Stromal cell of bone marrow (primary cell): ENCODE measurements at regions not wholly inside any gene's neighbourhood (a gene's known extent, or its start where the extent isn't known, plus 50 kb on each side); places are given as distances from the start of the nearest gene placed in this dataset.
A peak's percentile ranks its signal among the peaks of the same experiment; 100 is the strongest.
"Not testable (repeated sequence)": the region's sequence is repeated elsewhere in the genome, so short reads cannot be mapped to it uniquely, and the experiment has no call there.

Experiments
- DNase-seq: peaks from one replicate; pipeline ENCODE4 v3.0.0-alpha.2; 2012; ENCODE audit warnings: low read depth

DNA sequence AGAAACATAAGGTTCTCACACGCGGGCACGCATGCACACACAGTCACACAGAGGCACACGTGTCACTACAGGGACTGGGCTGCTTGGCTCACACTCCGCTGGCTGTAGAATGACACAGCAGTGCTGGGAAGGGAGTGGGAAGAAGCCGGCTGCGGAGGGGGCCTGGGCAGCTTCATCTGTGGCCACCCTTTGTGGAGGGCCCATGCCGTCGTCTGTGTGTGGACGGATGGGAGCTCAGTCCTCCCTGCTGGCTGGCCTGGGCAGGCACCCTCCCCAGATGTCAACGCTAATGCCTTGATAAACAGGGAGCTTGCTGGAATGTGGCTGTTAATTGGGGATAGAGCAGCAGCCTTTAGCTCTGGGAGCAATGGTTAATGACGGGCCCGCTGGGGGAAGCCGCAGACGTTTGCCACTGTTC is 621.1 kb downstream of the BCOR start:
- no peak for DNase-seq

DNA sequence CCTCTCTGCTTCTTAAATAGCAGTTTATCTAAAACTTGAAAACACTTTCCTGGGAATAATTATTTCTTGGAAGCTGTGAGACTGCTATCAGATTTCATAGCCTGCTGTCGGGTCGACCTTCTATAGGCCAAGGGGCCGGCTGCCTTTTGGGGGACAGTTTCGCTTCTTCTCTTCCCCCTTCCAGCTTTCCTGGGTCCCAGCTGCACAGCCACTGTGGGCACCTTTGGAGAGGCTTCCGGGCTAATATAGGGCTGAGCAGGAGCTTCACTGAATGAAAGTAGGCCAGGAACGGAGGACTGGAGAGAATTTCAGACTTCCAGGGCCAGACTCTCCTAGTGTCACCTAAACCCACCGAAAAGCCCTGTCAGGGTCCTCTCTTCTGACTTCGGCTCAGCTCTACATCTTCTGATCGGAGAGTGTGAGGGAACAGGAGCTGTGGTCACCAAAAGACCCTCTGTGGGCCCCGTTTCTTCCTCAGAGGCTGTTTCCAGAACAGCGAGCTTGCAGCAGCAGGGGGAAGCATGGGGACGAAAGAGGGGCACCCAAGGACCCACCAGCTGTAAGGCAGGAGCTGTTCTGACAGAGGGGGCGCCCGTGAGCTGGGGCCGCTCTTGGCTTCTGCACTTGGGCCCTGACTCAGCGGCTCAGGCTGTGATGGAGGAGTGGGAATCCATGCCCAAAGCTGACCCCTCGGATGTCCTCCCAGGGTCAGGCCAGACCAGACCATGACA is 620.6 kb downstream of the BCOR start:
- no peak for DNase-seq

DNA sequence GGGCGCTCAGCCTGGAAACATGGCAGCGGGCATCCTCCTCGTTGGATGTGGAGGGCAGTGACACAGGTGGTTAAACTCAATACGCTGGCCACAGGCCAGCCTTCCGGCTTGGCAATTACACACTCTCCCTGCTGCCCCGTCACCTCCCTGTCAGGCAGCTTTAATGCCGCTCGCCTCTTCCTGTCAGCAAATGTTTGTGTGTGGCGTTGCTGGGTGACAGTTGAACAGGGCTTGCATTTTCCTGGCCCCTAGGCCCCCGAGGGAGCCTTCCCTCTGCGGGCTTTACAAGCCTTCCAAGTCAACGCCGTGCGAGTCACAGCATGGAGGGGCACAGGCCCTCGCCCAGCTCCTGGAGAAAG is 620.0 kb downstream of the BCOR start:
- peak; percentile 3 for DNase-seq

DNA sequence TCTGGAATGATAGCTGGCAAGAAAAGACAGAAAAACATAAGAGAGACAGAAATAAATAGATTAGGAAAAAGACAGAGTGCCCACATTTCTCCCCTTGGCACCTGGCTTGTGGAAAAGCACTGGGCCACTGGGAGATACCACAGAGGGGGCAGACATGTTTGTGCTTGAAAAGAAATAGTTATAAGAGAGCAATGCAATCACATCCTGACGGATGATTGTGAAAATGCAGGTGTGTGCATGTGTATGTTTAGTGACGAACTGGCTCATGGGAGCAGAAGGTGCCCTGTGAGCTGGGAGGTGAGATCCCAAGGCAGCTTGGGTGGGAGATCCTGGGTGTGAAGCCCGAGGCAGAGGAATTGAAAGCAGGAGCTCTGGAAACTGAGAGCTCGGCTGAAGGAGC is 617.9 kb downstream of the BCOR start:
- DNase-seq = no peak

DNA sequence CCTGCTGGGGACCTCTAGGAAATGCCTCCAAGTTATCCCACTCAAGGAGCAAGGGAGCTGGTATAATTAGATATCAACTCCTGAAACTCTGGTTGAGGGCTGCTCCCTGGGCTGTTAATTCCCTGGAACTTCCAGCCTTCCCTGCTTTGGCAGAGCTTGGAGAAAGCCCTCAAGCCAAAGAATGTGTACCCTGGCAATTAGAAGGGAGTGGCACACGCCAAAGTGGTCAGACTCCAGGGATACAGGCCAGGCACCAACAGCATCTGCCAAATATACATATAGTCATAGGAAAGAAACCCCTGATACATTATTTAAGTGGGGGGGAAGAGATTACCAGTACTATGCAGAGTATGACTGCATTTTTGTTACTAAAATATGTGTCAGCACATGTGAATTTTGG is 616.8 kb downstream of the BCOR start:
- DNase-seq = no peak

DNA sequence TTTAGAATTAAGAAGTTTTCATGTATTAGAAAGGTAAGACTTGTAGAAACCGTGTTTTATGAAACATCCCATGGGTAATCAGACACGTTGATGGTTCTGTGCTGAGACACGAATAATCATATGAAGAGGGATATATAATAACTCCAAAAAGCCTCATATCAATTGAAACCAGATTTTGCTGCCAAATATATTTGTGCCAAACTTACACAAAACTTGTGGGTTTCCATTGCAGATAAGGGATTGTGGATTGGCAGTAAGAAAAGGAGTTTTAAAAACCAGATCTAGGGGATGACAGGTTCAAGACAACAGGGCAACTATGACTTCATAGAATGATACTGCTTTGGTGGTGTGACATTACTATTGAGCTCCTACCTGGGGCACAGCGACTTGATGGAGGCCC is 616.1 kb downstream of the BCOR start:
- DNase-seq = no peak

DNA sequence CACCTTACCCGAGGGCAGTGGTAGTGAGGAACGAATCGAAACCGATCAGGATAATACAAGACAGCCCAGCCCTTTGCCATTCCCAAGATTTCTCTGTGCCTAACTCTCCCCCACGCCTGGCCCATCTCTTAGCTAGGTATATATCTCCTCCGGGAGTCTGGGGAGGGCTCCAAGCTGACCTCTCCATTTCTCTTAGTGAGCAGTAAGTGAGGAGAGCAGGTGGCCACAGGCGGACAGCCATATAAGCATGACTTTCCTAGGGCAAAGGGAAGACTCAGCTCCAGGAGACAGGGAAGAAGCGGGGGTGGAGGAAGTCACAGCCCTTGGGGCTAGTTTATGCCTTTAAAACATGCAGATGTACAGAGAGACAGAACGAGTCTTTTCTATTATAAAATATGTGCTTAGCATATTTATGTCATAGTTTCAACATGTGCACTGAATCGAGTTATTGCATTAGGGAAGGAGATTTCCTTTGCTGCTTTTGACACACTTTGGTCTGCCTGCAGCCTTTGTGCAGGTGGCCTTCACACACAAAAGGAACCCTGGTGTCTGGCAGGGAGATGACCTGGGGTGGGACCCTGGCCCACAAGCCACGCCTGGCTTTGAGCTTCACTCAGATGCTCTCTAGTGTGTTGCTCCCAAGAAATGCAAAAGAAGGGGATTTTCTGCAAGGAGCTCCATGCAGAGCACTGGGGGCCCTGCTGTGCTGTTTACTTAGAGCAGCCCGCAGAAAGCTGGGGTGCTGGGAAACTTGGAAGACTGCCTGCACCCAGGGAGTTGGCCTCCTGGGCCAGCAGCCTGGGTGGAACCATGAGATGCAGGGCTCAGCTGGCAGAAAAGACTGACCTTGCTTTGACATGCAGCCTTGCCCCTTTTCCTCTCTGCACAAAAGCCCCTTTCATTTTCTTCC is 613.3 kb downstream of the BCOR start:
- no peak for DNase-seq

DNA sequence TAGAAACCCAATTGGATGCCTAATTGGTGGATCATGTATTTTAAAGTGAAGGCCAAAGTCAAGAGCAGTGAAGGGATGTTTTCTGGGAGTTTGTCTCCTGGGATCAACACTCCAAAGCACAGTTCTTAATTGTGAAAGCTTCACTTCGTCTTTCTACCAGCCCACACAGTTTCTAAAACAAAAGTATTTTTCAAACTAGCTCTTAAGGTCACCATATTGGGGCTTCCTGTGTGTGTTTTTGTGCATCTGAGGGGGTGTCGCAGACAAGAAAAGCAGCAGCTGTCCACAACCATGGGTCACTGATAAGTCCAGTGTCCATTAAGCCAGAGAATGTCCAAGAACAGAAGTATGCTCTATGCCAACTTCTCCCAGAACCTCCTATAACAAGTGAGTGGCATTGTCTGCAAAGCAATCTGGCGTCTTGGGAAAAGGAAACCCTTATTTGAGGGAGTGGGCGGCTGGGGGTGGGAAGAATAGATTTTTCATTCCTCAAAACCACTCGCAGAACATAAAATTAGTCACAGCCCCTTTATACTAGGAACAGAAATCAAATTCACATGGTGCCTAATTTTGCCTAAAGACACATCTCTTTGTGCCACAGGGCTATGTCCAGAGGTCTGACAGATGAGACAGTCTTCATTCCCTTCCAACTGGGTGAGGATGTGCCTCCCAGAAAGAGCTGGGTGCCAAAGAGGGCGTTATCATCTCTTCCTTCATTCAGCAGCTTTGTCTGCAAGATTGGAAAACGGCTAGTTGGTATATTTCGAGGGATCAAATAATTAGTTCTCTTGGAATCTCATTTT is 610.4 kb downstream of the BCOR start:
- DNase-seq = no peak

DNA sequence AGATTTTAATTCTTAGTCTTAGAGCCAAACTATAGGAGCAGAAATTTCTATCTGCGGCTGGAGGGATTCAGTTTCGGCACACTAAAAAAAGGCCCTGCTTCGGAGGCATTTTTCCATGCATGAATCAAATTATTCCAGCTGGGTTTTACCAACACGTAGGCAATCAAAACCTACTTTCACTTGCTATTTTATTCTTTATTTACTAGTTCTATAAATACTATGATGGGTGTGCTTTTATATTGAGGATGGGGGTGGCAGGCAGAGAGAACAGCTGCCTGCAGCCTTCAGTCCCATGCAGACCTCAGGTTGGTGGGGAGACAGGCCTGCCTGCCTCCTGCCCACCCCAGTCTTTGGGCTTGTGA is 609.8 kb downstream of the BCOR start:
- no peak for DNase-seq

DNA sequence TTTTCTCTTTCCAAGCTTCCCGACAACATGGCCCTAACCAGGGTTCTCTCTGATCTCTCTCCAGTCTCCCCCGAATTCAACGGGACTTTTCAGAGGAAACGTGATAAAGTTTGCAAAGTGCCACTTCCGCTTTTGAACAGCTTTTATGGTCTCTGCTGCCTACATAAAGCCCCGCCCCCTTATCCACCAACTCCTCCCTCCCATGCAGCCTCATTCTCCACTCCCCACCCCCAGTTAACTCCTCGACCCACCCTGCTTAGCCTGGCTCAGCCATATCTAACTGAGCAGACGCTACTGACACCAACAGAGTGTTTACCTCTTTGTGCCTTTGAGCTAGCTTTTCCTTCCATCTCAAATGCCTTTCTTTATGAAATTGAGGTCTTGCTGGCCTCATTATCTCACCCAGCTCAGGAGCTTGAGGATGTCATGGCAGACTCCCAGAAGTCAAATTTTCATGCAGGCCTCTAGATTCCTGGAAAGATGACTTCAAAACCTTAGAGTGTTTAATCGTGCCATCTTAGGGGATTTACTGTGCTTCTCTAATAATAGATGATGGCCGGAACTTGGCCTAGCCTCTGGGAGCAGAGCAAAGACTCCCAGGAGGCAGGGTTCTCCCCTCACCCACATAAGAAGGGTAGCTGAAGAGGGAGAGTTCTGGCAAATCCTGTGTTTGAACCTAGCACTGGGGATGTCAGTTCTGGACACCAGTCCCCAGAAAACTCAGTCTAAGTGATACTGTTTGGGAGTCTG is 606.0 kb downstream of the BCOR start:
- DNase-seq = no peak

DNA sequence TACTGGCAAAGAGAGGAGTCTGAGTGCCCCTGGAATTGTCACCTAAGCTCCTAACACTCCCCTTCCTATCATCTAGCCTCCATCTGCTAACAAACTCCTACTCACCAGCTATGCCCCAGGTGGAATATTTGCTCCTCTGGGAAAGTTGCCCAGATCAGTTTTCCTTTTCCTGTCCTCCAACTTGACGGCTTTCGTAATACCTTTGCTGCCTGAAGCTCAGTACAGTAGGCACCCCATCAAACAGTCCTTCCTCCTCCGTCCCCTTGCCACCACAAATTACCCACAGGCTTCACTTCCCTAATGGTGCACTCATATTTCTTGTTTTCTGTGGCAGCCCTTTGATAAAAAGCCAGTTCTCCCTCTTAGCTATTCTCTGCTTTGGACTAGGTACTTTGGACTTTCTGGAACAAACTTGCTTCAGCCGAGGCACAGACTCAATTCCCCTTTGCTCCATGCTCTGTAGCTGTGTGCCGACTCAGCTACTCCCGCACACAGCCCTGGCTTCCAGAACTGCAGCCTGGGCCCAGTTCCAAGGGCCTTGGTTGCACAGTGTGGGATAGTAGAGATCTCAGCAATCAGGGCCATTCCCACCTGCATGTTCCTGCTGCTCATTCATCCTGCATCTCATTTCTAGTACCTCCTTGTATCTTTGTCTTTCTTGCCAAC is 605.1 kb downstream of the BCOR start:
- DNase-seq = no peak

DNA sequence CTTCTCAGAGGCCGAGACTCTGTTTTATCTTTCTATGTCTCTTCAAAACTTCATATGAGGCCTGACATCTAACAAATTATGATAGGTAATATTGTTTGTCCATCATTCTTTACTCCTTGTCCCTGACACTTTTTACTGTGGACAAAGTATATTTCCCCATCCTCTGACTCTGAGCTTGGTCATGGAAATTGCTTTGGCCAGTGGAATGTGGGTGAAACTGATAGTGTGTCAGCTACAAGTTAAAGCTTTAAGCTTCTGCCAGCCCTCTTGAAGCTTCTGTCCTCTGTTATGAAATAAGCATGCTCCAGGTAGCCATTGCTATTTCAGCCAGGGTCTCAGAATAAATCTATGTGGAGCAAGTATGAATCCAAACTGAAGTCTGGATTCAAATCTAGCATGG is 604.6 kb downstream of the BCOR start:
- no peak for DNase-seq

DNA sequence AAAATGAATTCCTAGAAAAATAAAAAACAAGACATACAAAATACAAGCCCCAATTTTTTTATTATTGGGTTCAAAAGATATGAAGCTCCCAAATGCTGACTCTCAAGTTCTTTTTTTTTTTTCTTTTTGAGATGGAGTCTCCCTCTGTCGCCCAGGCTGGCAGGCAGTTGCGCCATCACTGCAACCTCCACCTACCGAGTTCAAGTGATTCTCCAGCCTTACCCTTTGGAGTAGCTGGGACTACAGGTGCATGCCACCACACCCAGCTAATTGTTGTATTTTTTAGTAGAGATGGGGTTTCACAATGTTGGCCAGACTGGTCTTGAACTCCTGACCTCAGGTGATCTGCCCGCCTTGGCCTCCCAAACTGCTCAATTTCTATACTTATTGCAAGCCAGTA is 600.6 kb downstream of the BCOR start:
- DNase-seq = not testable (repeated sequence)

DNA sequence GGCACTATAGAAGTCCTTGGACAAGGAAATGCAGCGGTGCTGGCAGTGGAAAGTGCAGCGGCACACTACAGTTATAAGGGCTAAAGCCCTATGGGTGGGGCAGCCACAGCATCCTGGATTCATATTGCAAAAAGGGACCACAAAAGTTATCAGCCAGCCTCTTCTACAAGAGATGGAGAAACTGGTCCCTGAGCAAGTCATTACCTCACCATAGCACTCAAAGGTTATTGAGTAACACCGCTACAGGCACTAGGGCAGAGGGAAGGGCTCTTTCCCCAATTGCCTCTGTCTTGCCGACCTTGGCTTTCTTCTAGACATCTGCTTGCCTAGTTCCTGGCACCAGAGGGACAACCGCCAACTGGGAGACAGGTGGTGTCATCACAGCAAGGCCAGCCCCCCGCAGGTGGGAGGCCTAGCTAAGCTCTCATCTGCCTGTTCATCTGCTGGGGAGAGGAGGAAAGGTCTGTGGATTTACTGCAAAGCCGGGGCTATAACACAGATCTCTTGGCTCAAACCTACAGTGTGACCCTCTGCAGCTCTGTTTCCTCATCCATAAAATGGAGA is 600.0 kb downstream of the BCOR start:
- DNase-seq = no peak

DNA sequence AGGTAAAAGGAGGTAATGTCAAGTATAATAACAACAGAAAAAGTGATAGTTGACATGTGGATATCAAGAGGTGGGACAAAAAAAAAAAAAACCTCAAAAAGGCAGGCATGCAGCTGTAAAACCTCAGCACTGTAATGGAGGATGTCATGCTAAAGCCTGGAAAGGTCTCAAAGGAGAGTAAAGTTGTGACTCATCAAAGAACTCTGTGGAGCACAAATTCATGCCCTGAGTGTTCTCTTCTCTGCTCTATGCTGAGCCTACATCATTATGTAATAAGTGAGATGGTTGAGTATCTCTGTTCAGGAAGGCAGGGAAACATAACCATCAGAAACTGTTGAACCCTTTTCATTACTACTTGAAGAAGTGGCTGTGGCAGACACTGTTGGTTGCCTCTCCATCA is 597.8 kb downstream of the BCOR start:
- DNase-seq = no peak

DNA sequence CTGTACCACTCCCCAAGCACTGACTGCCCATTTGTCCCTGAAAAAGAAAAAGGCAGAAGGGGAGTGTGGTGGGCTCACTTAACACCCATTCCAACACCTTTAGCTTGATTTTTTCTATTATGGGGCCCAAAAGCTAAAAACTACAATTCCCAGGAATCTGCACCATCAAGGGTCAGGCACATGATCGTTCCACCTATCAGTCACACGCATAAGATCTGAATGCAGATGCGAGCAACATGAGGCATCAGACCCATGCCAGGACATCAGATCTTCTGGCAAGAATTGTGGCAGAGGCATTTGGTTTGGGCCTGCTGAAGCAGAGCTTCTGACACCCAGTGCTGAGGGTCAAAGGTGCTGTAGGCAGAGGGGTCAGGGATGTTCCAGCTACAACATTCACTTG is 595.9 kb downstream of the BCOR start:
- no peak for DNase-seq

DNA sequence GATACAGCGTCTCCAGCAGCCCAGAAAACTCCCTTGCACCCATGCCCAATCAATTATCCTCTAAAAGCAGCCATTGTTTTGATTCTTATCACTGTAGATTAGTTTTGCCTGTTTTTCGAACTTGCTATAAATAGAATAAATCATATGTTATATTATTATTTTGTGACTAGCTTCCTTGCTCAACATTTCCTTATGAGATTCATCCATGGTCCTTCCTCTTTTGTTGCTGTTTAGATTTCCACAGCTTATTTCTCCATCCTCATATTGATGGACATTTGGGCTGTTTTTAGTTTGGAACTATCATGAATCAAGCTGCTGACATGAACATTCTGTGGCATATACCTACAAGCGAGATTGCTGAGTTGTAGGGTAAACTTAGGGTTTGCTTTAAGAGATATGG is 595.3 kb downstream of the BCOR start:
- DNase-seq = no peak

DNA sequence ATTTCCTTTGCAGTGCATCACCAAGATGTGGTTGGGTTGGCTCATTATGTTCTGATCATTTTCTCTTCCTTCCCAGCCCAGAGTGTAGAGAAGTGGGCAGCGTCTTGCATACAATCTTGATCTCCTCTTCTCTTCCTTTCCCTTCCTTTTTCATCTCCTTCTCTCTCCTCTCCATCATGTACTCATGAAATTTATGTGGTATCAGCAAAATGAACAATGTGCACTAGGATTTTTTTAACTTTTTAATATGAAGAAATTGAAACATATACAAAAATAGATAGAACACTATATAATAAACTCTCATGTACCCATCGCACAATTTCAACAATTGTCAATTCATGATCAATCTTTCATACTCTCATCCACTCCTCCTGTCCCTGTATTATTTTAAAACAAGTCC is 593.5 kb downstream of the BCOR start:
- no peak for DNase-seq

DNA sequence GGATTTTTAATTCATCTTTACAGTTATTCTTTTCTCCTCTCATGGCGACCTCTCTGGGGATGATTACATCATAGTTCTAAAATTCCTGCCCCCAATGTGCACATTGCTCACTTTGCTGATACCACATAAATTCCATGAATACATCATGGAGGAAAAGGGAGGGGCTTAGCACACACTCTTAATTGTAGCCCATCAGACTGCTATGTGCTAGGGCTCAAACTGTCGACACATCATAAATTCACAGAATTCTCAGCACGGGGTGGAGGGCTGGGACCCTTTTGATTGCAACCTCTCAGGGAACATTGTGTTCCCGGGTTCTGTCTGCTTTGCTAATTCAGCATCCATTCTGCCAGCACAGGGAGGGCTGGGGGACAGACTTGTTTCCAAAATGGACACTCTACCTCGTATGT is 592.9 kb downstream of the BCOR start:
- DNase-seq = no peak

DNA sequence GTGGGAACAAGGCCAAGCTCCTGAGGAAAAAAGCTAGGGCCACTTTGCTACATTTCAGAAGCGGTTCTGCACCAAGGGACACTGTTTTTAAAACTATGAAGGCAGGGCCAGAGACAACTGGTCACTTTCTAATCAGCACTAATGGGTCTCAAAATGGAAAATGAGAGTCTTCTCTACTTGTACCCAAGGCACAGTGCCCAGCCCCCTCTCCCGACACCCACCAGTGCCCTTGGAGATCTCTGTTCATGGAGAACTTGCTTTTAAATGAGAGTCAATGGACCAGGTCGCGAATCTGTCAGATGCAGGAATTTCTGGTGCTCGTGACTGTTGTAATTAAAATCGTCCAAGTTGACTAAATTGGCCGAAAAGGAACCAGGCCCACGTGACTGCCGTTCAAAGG is 591.6 kb downstream of the BCOR start:
- no peak for DNase-seq

DNA sequence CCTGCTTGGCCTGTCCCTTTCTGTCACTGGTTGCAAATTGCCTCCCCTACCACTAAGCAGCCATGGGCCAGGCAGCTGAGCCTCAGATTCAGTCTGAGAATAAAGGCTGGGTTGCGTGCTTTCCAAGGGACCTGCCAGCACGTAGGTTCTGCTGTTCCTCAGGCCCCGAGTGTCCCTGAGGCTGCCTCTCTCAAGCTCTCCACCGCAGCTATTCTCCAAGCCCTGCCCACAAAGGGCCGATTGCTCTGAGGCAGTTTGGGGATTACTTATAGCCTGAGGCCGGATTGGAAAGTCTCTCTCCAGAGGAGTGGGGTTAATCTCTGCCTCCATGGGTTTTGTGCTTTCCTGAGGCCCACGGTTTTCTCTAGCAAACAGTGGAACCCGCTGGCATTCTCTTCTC is 590.7 kb downstream of the BCOR start:
- DNase-seq = no peak
